H1 (cell line): ENCODE measurements at regions not wholly inside any gene's neighbourhood (a gene's known extent, or its start where the extent isn't known, plus 50 kb on each side); places are given as distances from the start of the nearest gene placed in this dataset.
"Not testable (repeated sequence)": the region's sequence is repeated elsewhere in the genome, so short reads cannot be mapped to it uniquely, and the experiment has no call there.

Experiments
- EP300 ChIP-seq, 2 experiments: IDR thresholded peaks; 1 replicate in 1 of 2; 2 replicates in 1 of 2; pipeline ENCODE4 v1.6.1; 2011 to 2012; ENCODE audit warnings: low read depth in 2 of 2, low read length in 2 of 2, mild to moderate bottlenecking in 2 of 2, borderline replicate concordance in 1 of 2, inconsistent platforms in 1 of 2, moderate library complexity in 1 of 2
- JUND ChIP-seq: IDR thresholded peaks from 2 replicates; pipeline ENCODE4 v1.6.1; 2011; ENCODE audit warnings: mild to moderate bottlenecking, improper control_type of control experiment, low read length
- KDM1A ChIP-seq: fragments of 200-600, 300-600 bp; sonication (generic); IDR thresholded peaks from 2 replicates; pipeline ENCODE4 v1.7.1; 2016; ENCODE audit warnings: mild to moderate bottlenecking, low read length, borderline replicate concordance
- RNF2 ChIP-seq: fragments of 200-900, 300-1000 bp; sonication (generic); IDR thresholded peaks from 2 replicates; pipeline ENCODE4 v1.7.1; 2016; ENCODE audit warnings: borderline replicate concordance, low read depth, mild to moderate bottlenecking, antibody characterized with exemption, low read length; ENCODE audit not compliant: poor library complexity, severe bottlenecking; ENCODE audit errors: missing control alignments
- SP2 ChIP-seq: IDR thresholded peaks from 2 replicates; pipeline ENCODE4 v1.6.1; 2012; ENCODE audit warnings: mild to moderate bottlenecking, low read length, inconsistent platforms
- TF ChIP-seq, protein P1 (sequence below), 3 experiments: IDR thresholded peaks; 1 replicate in 2 of 3; 2 replicates in 1 of 3; pipeline versions ENCODE4 v1.5.1 to v1.6.1; 2011; ENCODE audit warnings: low read length in 3 of 3, mild to moderate bottlenecking in 3 of 3, inconsistent platforms in 2 of 3, low read depth in 1 of 3, moderate library complexity in 1 of 3; ENCODE audit not compliant: insufficient read depth in 1 of 3; ENCODE audit errors: control extremely low read depth in 1 of 3
- TF ChIP-seq, protein P2 (sequence below): IDR thresholded peaks from 2 replicates; pipeline ENCODE4 v1.6.1; 2011; ENCODE audit warnings: low read depth, mild to moderate bottlenecking, low read length; ENCODE audit not compliant: insufficient read depth
- TF ChIP-seq, protein P3 (sequence below): IDR thresholded peaks from 2 replicates; pipeline ENCODE4 v1.6.1; 2011; ENCODE audit warnings: low read length, improper control_type of control experiment

DNA sequence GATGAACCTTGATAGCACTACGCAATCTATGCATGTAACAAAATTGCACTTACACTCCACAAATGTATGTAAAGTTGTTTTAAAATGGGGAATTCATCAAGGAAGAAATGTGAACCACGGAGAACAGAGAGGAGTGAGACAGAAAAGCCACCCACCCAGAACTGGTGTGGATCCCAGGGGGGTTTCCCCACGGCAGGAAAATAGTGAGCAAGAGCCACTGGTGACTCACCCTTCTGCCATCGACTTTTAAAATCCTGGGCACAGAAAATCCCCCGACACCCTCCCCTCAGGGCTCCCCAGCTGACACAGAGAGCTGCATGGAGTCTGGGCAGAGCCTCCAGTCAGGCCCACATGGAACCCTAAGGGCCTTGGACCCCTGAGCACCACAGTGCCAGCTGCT, 146.0 kb upstream of the POTED start:
- TF ChIP-seq, protein P1, sequence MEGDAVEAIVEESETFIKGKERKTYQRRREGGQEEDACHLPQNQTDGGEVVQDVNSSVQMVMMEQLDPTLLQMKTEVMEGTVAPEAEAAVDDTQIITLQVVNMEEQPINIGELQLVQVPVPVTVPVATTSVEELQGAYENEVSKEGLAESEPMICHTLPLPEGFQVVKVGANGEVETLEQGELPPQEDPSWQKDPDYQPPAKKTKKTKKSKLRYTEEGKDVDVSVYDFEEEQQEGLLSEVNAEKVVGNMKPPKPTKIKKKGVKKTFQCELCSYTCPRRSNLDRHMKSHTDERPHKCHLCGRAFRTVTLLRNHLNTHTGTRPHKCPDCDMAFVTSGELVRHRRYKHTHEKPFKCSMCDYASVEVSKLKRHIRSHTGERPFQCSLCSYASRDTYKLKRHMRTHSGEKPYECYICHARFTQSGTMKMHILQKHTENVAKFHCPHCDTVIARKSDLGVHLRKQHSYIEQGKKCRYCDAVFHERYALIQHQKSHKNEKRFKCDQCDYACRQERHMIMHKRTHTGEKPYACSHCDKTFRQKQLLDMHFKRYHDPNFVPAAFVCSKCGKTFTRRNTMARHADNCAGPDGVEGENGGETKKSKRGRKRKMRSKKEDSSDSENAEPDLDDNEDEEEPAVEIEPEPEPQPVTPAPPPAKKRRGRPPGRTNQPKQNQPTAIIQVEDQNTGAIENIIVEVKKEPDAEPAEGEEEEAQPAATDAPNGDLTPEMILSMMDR (IDR thresholded peaks at IDR 0.05; ENCODE audit: control extremely low read depth in 1 of 3, insufficient read depth in 1 of 3, low read depth in 1 of 3, low read length in 3 of 3) = not testable (repeated sequence)
- TF ChIP-seq, protein P2, sequence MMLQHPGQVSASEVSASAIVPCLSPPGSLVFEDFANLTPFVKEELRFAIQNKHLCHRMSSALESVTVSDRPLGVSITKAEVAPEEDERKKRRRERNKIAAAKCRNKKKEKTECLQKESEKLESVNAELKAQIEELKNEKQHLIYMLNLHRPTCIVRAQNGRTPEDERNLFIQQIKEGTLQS = not testable (repeated sequence)
- TF ChIP-seq, protein P3, sequence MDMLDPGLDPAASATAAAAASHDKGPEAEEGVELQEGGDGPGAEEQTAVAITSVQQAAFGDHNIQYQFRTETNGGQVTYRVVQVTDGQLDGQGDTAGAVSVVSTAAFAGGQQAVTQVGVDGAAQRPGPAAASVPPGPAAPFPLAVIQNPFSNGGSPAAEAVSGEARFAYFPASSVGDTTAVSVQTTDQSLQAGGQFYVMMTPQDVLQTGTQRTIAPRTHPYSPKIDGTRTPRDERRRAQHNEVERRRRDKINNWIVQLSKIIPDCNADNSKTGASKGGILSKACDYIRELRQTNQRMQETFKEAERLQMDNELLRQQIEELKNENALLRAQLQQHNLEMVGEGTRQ = not testable (repeated sequence)
- TF ChIP-seq JUND; RNF2; SP2; KDM1A; EP300 (IDR thresholded peaks at IDR 0.05; ENCODE audit: borderline replicate concordance in 1 of 2, low read depth in 2 of 2, low read length in 2 of 2): not testable (repeated sequence)
